Panc1 (cell line): ENCODE measurements at regions not wholly inside any gene's neighbourhood (a gene's known extent, or its start where the extent isn't known, plus 50 kb on each side); places are given as distances from the start of the nearest gene placed in this dataset.
"Not testable (repeated sequence)": the region's sequence is repeated elsewhere in the genome, so short reads cannot be mapped to it uniquely, and the experiment has no call there.

Experiments
- CTCF ChIP-seq: fragments of 450-650 bp; IDR thresholded peaks from 2 replicates; pipeline ENCODE4 v1.5.1; 2017; ENCODE audit warnings: mild to moderate bottlenecking
- POLR2AphosphoS5 ChIP-seq: IDR thresholded peaks from 2 replicates; pipeline ENCODE4 v1.6.1; 2012; ENCODE audit warnings: mild to moderate bottlenecking, low read depth, low read length, moderate library complexity
- SIN3A ChIP-seq: IDR thresholded peaks from 2 replicates; pipeline ENCODE4 v1.6.1; 2012; ENCODE audit warnings: low read depth, mild to moderate bottlenecking, low read length, moderate library complexity, borderline replicate concordance; ENCODE audit not compliant: insufficient read depth
- TCF7L2 ChIP-seq: IDR thresholded peaks from 2 replicates; pipeline ENCODE4 v1.6.1; 2011; ENCODE audit warnings: mild to moderate bottlenecking, low read depth, low read length, inconsistent platforms

DNA sequence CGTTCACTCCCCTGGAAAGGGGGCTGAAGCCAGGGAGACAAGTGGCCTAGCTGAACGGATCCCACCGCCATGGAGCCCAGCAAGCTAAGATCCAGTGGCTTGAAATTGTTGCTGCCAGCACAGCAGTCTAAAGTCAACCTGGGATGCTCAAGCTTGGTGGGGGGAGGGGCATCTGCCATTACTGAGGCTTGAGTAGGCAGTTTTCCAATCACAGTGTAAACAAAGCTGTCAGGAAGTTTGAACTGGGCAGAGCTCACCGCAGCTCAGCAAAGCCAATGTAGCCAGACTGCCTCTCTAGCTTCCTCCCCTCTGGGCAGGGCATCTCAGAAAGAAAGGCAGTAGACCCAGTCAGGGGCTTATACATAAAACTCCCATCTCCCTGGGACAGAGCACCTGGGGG, 470.0 kb upstream of the DIAPH2 start:
- not testable (repeated sequence) for TF ChIP-seq CTCF, POLR2AphosphoS5, SIN3A, TCF7L2
